ENCODE measurements at regions not wholly inside any gene's neighbourhood (a gene's known extent, or its start where the extent isn't known, plus 50 kb on each side); places are given as distances from the start of the nearest gene placed in this dataset.

DNA sequence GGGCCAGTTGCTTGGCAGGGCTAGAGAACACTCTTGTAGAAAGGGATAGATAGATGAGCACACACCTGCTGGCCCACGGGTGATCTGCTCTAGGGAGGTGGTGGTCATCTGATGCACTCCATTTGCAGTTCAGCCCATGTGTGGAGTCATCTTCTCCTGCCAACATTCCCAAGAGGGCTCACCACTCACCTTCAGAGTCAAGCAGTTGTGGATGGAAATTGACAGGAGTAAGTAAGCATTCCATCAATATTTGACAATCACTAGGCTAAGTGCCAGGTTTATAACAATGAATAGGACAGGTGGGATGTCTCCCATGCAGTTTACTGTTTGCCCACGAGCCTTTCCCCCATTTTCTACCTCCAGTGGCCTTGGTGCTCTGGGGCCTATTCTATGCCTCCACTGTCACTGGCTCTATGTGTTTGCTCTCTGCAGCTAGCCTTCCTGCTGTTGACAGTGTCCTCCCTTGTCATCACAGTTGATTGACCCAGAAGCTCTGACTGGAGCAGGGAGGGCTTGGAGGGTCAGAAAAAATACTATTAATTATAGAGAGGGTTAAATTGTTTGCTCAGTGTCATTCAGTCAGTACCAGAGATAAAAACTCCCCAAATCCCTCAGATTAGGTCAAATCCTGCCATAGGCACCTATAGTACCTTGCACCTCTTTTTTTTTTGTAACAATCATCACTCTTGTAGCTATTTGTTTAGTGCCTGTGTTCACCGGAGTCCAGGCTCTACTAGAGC lies 134.6 kb upstream of the PZP start (continued):
- TF ChIP-seq, protein P1, sequence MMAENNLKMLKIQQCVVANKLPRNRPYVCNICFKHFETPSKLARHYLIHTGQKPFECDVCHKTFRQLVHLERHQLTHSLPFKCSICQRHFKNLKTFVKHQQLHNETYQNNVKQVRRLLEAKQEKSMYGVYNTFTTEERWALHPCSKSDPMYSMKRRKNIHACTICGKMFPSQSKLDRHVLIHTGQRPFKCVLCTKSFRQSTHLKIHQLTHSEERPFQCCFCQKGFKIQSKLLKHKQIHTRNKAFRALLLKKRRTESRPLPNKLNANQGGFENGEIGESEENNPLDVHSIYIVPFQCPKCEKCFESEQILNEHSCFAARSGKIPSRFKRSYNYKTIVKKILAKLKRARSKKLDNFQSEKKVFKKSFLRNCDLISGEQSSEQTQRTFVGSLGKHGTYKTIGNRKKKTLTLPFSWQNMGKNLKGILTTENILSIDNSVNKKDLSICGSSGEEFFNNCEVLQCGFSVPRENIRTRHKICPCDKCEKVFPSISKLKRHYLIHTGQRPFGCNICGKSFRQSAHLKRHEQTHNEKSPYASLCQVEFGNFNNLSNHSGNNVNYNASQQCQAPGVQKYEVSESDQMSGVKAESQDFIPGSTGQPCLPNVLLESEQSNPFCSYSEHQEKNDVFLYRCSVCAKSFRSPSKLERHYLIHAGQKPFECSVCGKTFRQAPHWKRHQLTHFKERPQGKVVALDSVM (CRISPR knock-in tag; IDR thresholded peaks at IDR 0.05), result 0 out of 2 replicates have a peak, but pooled peaks have one; percentile 35
- TF ChIP-seq ZNF333 (CRISPR knock-in tag; IDR thresholded peaks at IDR 0.05; ENCODE audit: borderline replicate concordance), result no peak
- peak; percentile 43; the same call in 1 of the 3 replicates for TF ChIP-seq MXI1 (IDR thresholded peaks at IDR 0.05; ENCODE audit: borderline replicate concordance, low read depth, low read length)
- TF ChIP-seq ZMYM2 (CRISPR knock-in tag; IDR thresholded peaks at IDR 0.05), result no peak
- no peak for TF ChIP-seq NRL (CRISPR knock-in tag; IDR thresholded peaks at IDR 0.05; ENCODE audit: borderline replicate concordance)
- TF ChIP-seq, protein P2, sequence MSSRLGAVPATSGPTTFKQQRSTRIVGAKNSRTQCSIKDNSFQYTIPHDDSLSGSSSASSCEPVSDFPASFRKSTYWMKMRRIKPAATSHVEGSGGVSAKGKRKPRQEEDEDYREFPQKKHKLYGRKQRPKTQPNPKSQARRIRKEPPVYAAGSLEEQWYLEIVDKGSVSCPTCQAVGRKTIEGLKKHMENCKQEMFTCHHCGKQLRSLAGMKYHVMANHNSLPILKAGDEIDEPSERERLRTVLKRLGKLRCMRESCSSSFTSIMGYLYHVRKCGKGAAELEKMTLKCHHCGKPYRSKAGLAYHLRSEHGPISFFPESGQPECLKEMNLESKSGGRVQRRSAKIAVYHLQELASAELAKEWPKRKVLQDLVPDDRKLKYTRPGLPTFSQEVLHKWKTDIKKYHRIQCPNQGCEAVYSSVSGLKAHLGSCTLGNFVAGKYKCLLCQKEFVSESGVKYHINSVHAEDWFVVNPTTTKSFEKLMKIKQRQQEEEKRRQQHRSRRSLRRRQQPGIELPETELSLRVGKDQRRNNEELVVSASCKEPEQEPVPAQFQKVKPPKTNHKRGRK (CRISPR knock-in tag; IDR thresholded peaks at IDR 0.05), result no peak
- peak; percentile 64 for TF ChIP-seq ZNF501 (CRISPR knock-in tag; IDR thresholded peaks at IDR 0.05)
- TF ChIP-seq, protein P3, sequence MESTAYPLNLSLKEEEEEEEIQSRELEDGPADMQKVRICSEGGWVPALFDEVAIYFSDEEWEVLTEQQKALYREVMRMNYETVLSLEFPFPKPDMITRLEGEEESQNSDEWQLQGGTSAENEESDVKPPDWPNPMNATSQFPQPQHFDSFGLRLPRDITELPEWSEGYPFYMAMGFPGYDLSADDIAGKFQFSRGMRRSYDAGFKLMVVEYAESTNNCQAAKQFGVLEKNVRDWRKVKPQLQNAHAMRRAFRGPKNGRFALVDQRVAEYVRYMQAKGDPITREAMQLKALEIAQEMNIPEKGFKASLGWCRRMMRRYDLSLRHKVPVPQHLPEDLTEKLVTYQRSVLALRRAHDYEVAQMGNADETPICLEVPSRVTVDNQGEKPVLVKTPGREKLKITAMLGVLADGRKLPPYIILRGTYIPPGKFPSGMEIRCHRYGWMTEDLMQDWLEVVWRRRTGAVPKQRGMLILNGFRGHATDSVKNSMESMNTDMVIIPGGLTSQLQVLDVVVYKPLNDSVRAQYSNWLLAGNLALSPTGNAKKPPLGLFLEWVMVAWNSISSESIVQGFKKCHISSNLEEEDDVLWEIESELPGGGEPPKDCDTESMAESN (CRISPR knock-in tag; conservative IDR thresholded peaks at IDR 0.05), result no peak
- TF ChIP-seq, protein P4, sequence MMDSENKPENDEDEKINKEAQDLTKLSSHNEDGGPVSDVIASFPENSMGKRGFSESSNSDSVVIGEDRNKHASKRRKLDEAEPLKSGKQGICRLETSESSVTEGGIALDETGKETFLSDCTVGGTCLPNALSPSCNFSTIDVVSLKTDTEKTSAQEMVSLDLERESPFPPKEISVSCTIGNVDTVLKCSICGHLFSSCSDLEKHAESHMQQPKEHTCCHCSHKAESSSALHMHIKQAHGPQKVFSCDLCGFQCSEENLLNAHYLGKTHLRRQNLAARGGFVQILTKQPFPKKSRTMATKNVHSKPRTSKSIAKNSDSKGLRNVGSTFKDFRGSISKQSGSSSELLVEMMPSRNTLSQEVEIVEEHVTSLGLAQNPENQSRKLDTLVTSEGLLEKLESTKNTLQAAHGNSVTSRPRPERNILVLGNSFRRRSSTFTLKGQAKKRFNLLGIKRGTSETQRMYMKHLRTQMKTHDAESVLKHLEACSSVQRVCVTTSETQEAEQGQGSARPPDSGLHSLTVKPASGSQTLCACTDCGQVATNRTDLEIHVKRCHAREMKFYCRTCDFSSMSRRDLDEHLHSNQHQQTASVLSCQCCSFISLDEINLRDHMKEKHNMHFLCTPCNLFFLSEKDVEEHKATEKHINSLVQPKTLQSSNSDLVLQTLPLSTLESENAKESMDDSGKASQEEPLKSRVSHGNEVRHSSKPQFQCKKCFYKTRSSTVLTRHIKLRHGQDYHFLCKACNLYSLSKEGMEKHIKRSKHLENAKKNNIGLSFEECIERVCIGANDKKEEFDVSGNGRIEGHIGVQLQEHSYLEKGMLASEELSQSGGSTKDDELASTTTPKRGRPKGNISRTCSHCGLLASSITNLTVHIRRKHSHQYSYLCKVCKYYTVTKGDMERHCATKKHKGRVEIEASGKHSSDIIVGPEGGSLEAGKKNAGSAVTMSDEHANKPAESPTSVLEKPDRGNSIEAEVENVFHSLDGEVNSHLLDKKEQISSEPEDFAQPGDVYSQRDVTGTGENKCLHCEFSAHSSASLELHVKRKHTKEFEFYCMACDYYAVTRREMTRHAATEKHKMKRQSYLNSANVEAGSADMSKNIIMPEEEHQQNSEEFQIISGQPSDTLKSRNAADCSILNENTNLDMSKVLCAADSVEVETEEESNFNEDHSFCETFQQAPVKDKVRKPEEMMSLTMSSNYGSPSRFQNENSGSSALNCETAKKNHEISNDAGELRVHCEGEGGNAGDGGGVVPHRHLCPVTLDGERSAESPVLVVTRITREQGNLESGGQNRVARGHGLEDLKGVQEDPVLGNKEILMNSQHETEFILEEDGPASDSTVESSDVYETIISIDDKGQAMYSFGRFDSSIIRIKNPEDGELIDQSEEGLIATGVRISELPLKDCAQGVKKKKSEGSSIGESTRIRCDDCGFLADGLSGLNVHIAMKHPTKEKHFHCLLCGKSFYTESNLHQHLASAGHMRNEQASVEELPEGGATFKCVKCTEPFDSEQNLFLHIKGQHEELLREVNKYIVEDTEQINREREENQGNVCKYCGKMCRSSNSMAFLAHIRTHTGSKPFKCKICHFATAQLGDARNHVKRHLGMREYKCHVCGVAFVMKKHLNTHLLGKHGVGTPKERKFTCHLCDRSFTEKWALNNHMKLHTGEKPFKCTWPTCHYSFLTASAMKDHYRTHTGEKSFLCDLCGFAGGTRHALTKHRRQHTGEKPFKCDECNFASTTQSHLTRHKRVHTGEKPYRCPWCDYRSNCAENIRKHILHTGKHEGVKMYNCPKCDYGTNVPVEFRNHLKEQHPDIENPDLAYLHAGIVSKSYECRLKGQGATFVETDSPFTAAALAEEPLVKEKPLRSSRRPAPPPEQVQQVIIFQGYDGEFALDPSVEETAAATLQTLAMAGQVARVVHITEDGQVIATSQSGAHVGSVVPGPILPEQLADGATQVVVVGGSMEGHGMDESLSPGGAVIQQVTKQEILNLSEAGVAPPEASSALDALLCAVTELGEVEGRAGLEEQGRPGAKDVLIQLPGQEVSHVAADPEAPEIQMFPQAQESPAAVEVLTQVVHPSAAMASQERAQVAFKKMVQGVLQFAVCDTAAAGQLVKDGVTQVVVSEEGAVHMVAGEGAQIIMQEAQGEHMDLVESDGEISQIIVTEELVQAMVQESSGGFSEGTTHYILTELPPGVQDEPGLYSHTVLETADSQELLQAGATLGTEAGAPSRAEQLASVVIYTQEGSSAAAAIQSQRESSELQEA (CRISPR knock-in tag; IDR thresholded peaks at IDR 0.05; ENCODE audit: not compliant biosample characterization), result no peak
- TF ChIP-seq FOXA1 (IDR thresholded peaks at IDR 0.05), result 0 out of 2 replicates have a peak, but pooled peaks have one; percentile 26
- TF ChIP-seq FOXA1 (CRISPR knock-in tag; IDR thresholded peaks at IDR 0.05), result peak; percentile 91
